Endothelial cell of umbilical vein (primary cell): ENCODE measurements at regions not wholly inside any gene's neighbourhood (a gene's known extent, or its start where the extent isn't known, plus 50 kb on each side); places are given as distances from the start of the nearest gene placed in this dataset.

Source experiments
- BruUV-seq: library from RNA; stranded (reverse); fragments of 400-500 nt; replicated peaks from 2 replicates; lab custom pipeline; 2021; lab: Mats Ljungman, UMichigan
- CTCF ChIA-PET: fragments of 300-600, 350-600 bp; sonication (Branson Sonifier 250); formaldehyde crosslinking; loops from one replicate; lab custom pipeline; 2021; ENCODE audit warnings: antibody characterized with exemption, inconsistent platforms; lab: Charles Lee
- POLR2A ChIA-PET: fragments of 300-600, 350-600 bp; sonication (Branson Sonifier 250); formaldehyde crosslinking; loops from one replicate; lab custom pipeline; 2021; ENCODE audit warnings: antibody characterized with exemption, inconsistent platforms; lab: Charles Lee
- DNase-seq: peaks from one replicate; pipeline ENCODE4 v3.0.0-alpha.2; 2011; ENCODE audit warnings: low read depth, low spot score
- FAIRE-seq: peaks from 2 replicates; lab custom pipeline; 2011; peaks lifted over from hg19 to GRCh38; lab: Jason Lieb, UNC
- H2AFZ ChIP-seq: 2 replicates; pipeline ENCODE4 v1.6.0; 2012; ENCODE audit warnings: low read depth, low read length, control low read depth, inconsistent platforms
- H3K27ac ChIP-seq: 2 replicates; pipeline ENCODE4 v1.5.1; 2011; ENCODE audit warnings: low read depth, mild to moderate bottlenecking, control low read depth, low read length, moderate library complexity; ENCODE audit not compliant: insufficient read depth
- H3K27me3 ChIP-seq, 2 experiments: 2 replicates each; pipeline versions ENCODE4 v1.6.0 to v1.6.1; 2011; ENCODE audit warnings: low read length in 2 of 2, mixed read lengths in 1 of 2; ENCODE audit not compliant: control insufficient read depth in 2 of 2, insufficient read depth in 2 of 2
- H3K36me3 ChIP-seq, 2 experiments: 2 replicates in 1 of 2; 3 replicates in 1 of 2; pipeline ENCODE4 v1.5.1; 2011; ENCODE audit warnings: low read length in 2 of 2, mild to moderate bottlenecking in 1 of 2, moderate library complexity in 1 of 2; ENCODE audit not compliant: control insufficient read depth in 2 of 2, insufficient read depth in 2 of 2; ENCODE audit errors: extremely low read depth in 1 of 2
- H3K4me1 ChIP-seq: 3 replicates; pipeline ENCODE4 v1.5.1; 2011; ENCODE audit warnings: mild to moderate bottlenecking, low read length; ENCODE audit not compliant: control insufficient read depth, insufficient read depth; ENCODE audit errors: extremely low read depth
- H3K4me2 ChIP-seq: 2 replicates; pipeline ENCODE4 v1.6.1; 2011; ENCODE audit warnings: low read length, control low read depth, mixed read lengths; ENCODE audit not compliant: insufficient read depth
- H3K4me3 ChIP-seq, 3 experiments: fragments of 200-600 bp in 1 of 3; sonication (generic), shearing (Covaris generic) in 1 of 3; replicated peaks in 1 of 3; 2 replicates each; pipeline ENCODE4 v1.5.1; 2011 to 2016; ENCODE audit warnings: control low read depth in 3 of 3, low read length in 3 of 3, mild to moderate bottlenecking in 2 of 3, inconsistent platforms in 1 of 3, low read depth in 1 of 3, moderate library complexity in 1 of 3; ENCODE audit not compliant: insufficient read depth in 1 of 3
- H3K79me2 ChIP-seq: 2 replicates; pipeline ENCODE4 v1.6.0; 2012; ENCODE audit warnings: low read length, inconsistent platforms; ENCODE audit not compliant: control insufficient read depth, insufficient read depth
- H3K9ac ChIP-seq: replicated peaks from 2 replicates; pipeline ENCODE3; 2011; ENCODE audit warnings: low read length, control low read depth; ENCODE audit not compliant: insufficient read depth; ENCODE audit errors: extremely low read depth
- H3K9me1 ChIP-seq: replicated peaks from 3 replicates; pipeline ENCODE4 v1.6.0; 2011; ENCODE audit warnings: mild to moderate bottlenecking, low read length; ENCODE audit not compliant: control insufficient read depth, insufficient read depth; ENCODE audit errors: extremely low read depth
- H3K9me3 ChIP-seq: replicated peaks from 2 replicates; pipeline ENCODE4 v1.5.1; 2012; ENCODE audit warnings: low read length, inconsistent platforms; ENCODE audit not compliant: control insufficient read depth, insufficient read depth
- H4K20me1 ChIP-seq: replicated peaks from 2 replicates; pipeline ENCODE3; 2011; ENCODE audit warnings: mild to moderate bottlenecking, low read length; ENCODE audit not compliant: control insufficient read depth, insufficient read depth; ENCODE audit errors: extremely low read depth
- EZH2 ChIP-seq: IDR thresholded peaks from 2 replicates; pipeline ENCODE4 v1.6.1; 2012; ENCODE audit warnings: borderline replicate concordance, low read depth, mild to moderate bottlenecking, moderate library complexity, low read length, inconsistent platforms; ENCODE audit not compliant: severe bottlenecking
- FOS ChIP-seq: IDR thresholded peaks from 2 replicates; pipeline ENCODE4 v1.6.1; 2011; ENCODE audit warnings: mild to moderate bottlenecking, low read length, moderate library complexity, borderline replicate concordance; ENCODE audit not compliant: insufficient read depth
- GATA2 ChIP-seq: IDR thresholded peaks from 2 replicates; pipeline ENCODE4 v1.7.0; 2011; ENCODE audit warnings: low read depth, mild to moderate bottlenecking, moderate library complexity, mixed read lengths, low read length; ENCODE audit not compliant: insufficient read length, insufficient read depth
- JUN ChIP-seq: IDR thresholded peaks from 2 replicates; pipeline ENCODE4 v1.6.1; 2011; ENCODE audit warnings: borderline replicate concordance, low read depth; ENCODE audit not compliant: insufficient read length, insufficient read depth
- MYC ChIP-seq: IDR thresholded peaks from one replicate; pipeline ENCODE4 v1.6.1; 2011; ENCODE audit warnings: mild to moderate bottlenecking, low read depth, low read length
- POLR2A ChIP-seq: IDR thresholded peaks from 2 replicates; pipeline ENCODE4 v1.6.1; 2012; ENCODE audit warnings: low read depth, mild to moderate bottlenecking, control low read depth, low read length
- POLR2AphosphoS5 ChIP-seq: IDR thresholded peaks from 2 replicates; pipeline ENCODE4 v1.6.1; 2012; ENCODE audit warnings: low read depth, mild to moderate bottlenecking, control low read depth, low read length, moderate library complexity; ENCODE audit not compliant: insufficient read depth
- dilution Hi-C: fragments of 300-500 bp; cut with MboI; formaldehyde crosslinking; loops from one replicate; pipeline ENCODE4 v1.15.0; 2019; ENCODE audit warnings: low sequenced_read_pairs; ENCODE audit not compliant: extremely low pct_ligation_motif_present
- intact Hi-C: fragments of 100-400 bp; cut with micrococcal nuclease; formaldehyde crosslinking; loops from one replicate; pipeline ENCODE4 v1.10.0; 2022
- TF ChIP-seq, protein P1 (sequence below), 2 donors: IDR thresholded peaks; 1 replicate in 1 of 2; 2 replicates in 1 of 2; pipeline ENCODE4 v1.5.1; 2011; ENCODE audit warnings: low read length in 2 of 2, mild to moderate bottlenecking in 2 of 2, moderate library complexity in 2 of 2, control low read depth in 1 of 2, inconsistent platforms in 1 of 2, low read depth in 1 of 2; ENCODE audit not compliant: insufficient read depth in 1 of 2; ENCODE audit errors: extremely low read depth in 1 of 2
- TF ChIP-seq, protein P2 (sequence below): IDR thresholded peaks from 2 replicates; pipeline ENCODE4 v1.6.1; 2011; ENCODE audit not compliant: insufficient read depth, insufficient read length

DNA sequence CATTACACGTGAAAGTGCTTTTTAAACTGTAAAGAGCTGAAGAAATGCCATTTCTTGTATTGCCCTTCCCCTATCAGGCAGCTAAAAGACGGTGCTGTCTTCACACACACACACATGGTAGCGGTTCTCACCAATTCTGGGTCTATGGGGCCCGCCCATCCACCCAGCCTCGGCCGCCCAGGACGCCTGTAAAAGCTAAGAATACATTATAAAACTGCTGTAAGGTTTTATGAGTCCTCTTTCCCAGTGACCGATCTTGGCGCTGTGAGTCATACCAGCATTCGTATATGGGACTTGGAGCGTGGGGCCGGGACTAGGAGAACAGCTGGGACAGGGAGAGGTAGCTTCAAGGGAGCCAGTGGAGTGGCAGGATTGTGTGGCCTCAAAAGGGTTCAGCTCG is 149.7 kb upstream of the CADM1 start:
- no peak overlapping the region for H3K4me3 ChIP-seq
- H3K9me3 ChIP-seq = no peaks in the 10 kb centered on the region
- H3K9me1 ChIP-seq = no peaks in the 10 kb centered on the region
- H2AFZ ChIP-seq = no peak overlapping the region
- H3K36me3 ChIP-seq = no peaks in the 10 kb centered on the region
- DNase-seq (no peak), FAIRE-seq (no peak)
- no peak overlapping the region for H3K9ac ChIP-seq
- no peaks in the 10 kb centered on the region for H3K4me1 ChIP-seq
- H3K27me3 ChIP-seq = no peaks in the 10 kb centered on the region
- no peak for TF ChIP-seq JUN
- TF ChIP-seq GATA2 = no peak
- no peak for TF ChIP-seq FOS
- TF ChIP-seq, protein P1, sequence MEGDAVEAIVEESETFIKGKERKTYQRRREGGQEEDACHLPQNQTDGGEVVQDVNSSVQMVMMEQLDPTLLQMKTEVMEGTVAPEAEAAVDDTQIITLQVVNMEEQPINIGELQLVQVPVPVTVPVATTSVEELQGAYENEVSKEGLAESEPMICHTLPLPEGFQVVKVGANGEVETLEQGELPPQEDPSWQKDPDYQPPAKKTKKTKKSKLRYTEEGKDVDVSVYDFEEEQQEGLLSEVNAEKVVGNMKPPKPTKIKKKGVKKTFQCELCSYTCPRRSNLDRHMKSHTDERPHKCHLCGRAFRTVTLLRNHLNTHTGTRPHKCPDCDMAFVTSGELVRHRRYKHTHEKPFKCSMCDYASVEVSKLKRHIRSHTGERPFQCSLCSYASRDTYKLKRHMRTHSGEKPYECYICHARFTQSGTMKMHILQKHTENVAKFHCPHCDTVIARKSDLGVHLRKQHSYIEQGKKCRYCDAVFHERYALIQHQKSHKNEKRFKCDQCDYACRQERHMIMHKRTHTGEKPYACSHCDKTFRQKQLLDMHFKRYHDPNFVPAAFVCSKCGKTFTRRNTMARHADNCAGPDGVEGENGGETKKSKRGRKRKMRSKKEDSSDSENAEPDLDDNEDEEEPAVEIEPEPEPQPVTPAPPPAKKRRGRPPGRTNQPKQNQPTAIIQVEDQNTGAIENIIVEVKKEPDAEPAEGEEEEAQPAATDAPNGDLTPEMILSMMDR (IDR thresholded peaks at IDR 0.05; ENCODE audit: extremely low read depth in 1 of 2, insufficient read depth in 1 of 2, low read depth in 1 of 2, low read length in 2 of 2) = no peak
- TF ChIP-seq EZH2 = no peak
- no peak for TF ChIP-seq MYC
- TF ChIP-seq POLR2A = no peak
- TF ChIP-seq, protein P2, sequence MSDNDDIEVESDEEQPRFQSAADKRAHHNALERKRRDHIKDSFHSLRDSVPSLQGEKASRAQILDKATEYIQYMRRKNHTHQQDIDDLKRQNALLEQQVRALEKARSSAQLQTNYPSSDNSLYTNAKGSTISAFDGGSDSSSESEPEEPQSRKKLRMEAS = no peak
- no peak for TF ChIP-seq POLR2AphosphoS5
- no peak overlapping the region for H3K27ac ChIP-seq
- dilution Hi-C loops (no loop called here), intact Hi-C loops (no loop called here)
- CTCF ChIA-PET = no interaction called here
- BruUV-seq = no TSS peak
- no peak overlapping the region for H3K4me2 ChIP-seq
- POLR2A ChIA-PET = no interaction called here
- H4K20me1 ChIP-seq = no peaks in the 10 kb centered on the region
- H3K79me2 ChIP-seq = no peaks in the 10 kb centered on the region
